HCT116 (cell line): ENCODE measurements at regions not wholly inside any gene's neighbourhood (a gene's known extent, or its start where the extent isn't known, plus 50 kb on each side); places are given as distances from the start of the nearest gene placed in this dataset.

Source experiments
- EGR1 ChIP-seq: IDR thresholded peaks from 2 replicates; pipeline ENCODE4 v1.6.1; 2012; ENCODE audit warnings: low read depth
- ELF1 ChIP-seq: IDR thresholded peaks from 2 replicates; pipeline ENCODE4 v1.6.1; 2012; ENCODE audit warnings: low read depth, borderline replicate concordance
- EZH2 ChIP-seq: fragments of 200-600 bp; sonication (generic); IDR thresholded peaks from 2 replicates; pipeline ENCODE4 v1.6.1; 2017; ENCODE audit warnings: antibody characterized with exemption, mixed run types
- EZH2phosphoT487 ChIP-seq: fragments of 200-600 bp; IDR thresholded peaks from 2 replicates; pipeline ENCODE4 v1.6.1; 2018; ENCODE audit warnings: antibody characterized with exemption, borderline replicate concordance
- MAX ChIP-seq: IDR thresholded peaks from 2 replicates; pipeline ENCODE4 v1.6.1; 2012
- POLR2A ChIP-seq: IDR thresholded peaks from 2 replicates; pipeline ENCODE4 v1.7.0; 2011; ENCODE audit warnings: borderline replicate concordance; ENCODE audit not compliant: insufficient read depth, insufficient read length; ENCODE audit errors: extremely low read depth
- POLR2AphosphoS5 ChIP-seq: IDR thresholded peaks from 2 replicates; pipeline ENCODE4 v1.6.1; 2011; ENCODE audit warnings: mild to moderate bottlenecking, low read depth, low read length, moderate library complexity
- RAD21 ChIP-seq: IDR thresholded peaks from 2 replicates; pipeline ENCODE4 v1.6.1; 2012; ENCODE audit warnings: low read depth, mild to moderate bottlenecking
- SP1 ChIP-seq: IDR thresholded peaks from 2 replicates; pipeline ENCODE4 v1.6.1; 2012; ENCODE audit warnings: low read depth
- YY1 ChIP-seq: IDR thresholded peaks from 2 replicates; pipeline ENCODE4 v1.6.1; 2011; ENCODE audit warnings: low read length, low read depth, moderate library complexity, mild to moderate bottlenecking; ENCODE audit not compliant: insufficient replicate concordance; ENCODE audit errors: extremely low read depth
- ZFX ChIP-seq: fragments of 450-650 bp; IDR thresholded peaks from 2 replicates; pipeline ENCODE4 v1.6.1; 2017
- TF ChIP-seq, protein P1 (sequence below), 3 experiments: fragments of 200-600 bp in 1 of 3; sonication (generic) in 1 of 3; IDR thresholded peaks in 2 of 3; conservative IDR thresholded peaks in 1 of 3; 2 replicates each; pipeline ENCODE4 v1.5.1; 2012 to 2017; ENCODE audit warnings: low read depth in 2 of 3, low read length in 2 of 3, antibody characterized with exemption in 1 of 3, borderline replicate concordance in 1 of 3, control low read depth in 1 of 3, mild to moderate bottlenecking in 1 of 3, mixed read lengths in 1 of 3, mixed run types in 1 of 3, moderate library complexity in 1 of 3; ENCODE audit not compliant: insufficient read depth in 1 of 3

- TF ChIP-seq, protein P1, sequence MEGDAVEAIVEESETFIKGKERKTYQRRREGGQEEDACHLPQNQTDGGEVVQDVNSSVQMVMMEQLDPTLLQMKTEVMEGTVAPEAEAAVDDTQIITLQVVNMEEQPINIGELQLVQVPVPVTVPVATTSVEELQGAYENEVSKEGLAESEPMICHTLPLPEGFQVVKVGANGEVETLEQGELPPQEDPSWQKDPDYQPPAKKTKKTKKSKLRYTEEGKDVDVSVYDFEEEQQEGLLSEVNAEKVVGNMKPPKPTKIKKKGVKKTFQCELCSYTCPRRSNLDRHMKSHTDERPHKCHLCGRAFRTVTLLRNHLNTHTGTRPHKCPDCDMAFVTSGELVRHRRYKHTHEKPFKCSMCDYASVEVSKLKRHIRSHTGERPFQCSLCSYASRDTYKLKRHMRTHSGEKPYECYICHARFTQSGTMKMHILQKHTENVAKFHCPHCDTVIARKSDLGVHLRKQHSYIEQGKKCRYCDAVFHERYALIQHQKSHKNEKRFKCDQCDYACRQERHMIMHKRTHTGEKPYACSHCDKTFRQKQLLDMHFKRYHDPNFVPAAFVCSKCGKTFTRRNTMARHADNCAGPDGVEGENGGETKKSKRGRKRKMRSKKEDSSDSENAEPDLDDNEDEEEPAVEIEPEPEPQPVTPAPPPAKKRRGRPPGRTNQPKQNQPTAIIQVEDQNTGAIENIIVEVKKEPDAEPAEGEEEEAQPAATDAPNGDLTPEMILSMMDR (IDR thresholded peaks at IDR 0.05 in 2 of 3, conservative IDR thresholded peaks at IDR 0.05 in 1 of 3; ENCODE audit: borderline replicate concordance in 1 of 3, insufficient read depth in 1 of 3, low read depth in 2 of 3, low read length in 2 of 3), result no peak
- TF ChIP-seq RAD21 (no peak), YY1 (no peak), EZH2 (no peak), ZFX (no peak), EZH2phosphoT487 (no peak), POLR2AphosphoS5 (no peak), SP1 (no peak), EGR1 (no peak), POLR2A (no peak), ELF1 (no peak), MAX (no peak)
Observed at GRCh38 chr5:56549096-56549886, 266.1 kb upstream of the MAP3K1 start.
